ENCODE measurements at regions not wholly inside any gene's neighbourhood (a gene's known extent, or its start where the extent isn't known, plus 50 kb on each side); places are given as distances from the start of the nearest gene placed in this dataset.

- Histone ChIP-seq H3K36me3 (replicated peaks in 1 of 2; ENCODE audit: insufficient read depth in 1 of 2, low read depth in 2 of 2) (no peaks in the 10 kb centered on the region), H3K4me1 (no peaks in the 10 kb centered on the region), H3K4me3 (no peak overlapping the region), H3K9me3 (no peaks in the 10 kb centered on the region), H3K27ac (no peak overlapping the region), H3K27me3 (no peaks in the 10 kb centered on the region)
- WGBS, 2 donors, result 46 to 47% methylated on average over 2 of the region's 2 CpGs
- TF ChIP-seq CTCF (IDR thresholded peaks at IDR 0.05) (no peak), POLR2A (IDR thresholded peaks at IDR 0.05) (no peak)
- DNase-seq, result no peak
- intact Hi-C loops (cut with DNase I), result no loop called here
- ATAC-seq, result no peak
These were observed 409.3 kb upstream of the KCNH7 start for GRCh38 chr2:163247847-163248220.

GRCh38 chr2:163247156-163247846, 408.7 kb upstream of the KCNH7 start:
- TF ChIP-seq POLR2A (IDR thresholded peaks at IDR 0.05) (no peak), CTCF (IDR thresholded peaks at IDR 0.05) (no peak)

GRCh38 chr2:163246135-163246534, 407.6 kb upstream of the KCNH7 start:
- H3K9me3 ChIP-seq, result peaks cover 0 to under 1% (median 0%) of the 10 kb centered on the region in 3 donors
- 31 to 34% methylated on average over 9 of the region's 9 CpGs for WGBS, 2 donors
- intact Hi-C loops (cut with DNase I), result no loop called here
- no peak for DNase-seq
- H3K4me1 ChIP-seq, result no peaks in the 10 kb centered on the region
- TF ChIP-seq POLR2A (IDR thresholded peaks at IDR 0.05) (no peak), CTCF (IDR thresholded peaks at IDR 0.05) (no peak)
- no peak overlapping the region for H3K4me3 ChIP-seq
- no peak overlapping the region for H3K27ac ChIP-seq
- no peaks in the 10 kb centered on the region for H3K27me3 ChIP-seq
- ATAC-seq, result no peak
- no peaks in the 10 kb centered on the region for H3K36me3 ChIP-seq (replicated peaks in 1 of 2; ENCODE audit: insufficient read depth in 1 of 2, low read depth in 2 of 2)

More at GRCh38 chr2:163247156-163247846, 408.7 kb upstream of the KCNH7 start:
- Histone ChIP-seq H3K27me3 (no peaks in the 10 kb centered on the region), H3K4me1 (no peaks in the 10 kb centered on the region), H3K4me3 (no peak overlapping the region), H3K27ac (no peak overlapping the region), H3K9me3 (no peaks in the 10 kb centered on the region), H3K36me3 (replicated peaks in 1 of 2; ENCODE audit: insufficient read depth in 1 of 2, low read depth in 2 of 2) (no peaks in the 10 kb centered on the region)
- intact Hi-C loops (cut with DNase I), result no loop called here
- WGBS, 2 donors, result 38 to 41% methylated on average over 6 of the region's 6 CpGs
- DNase-seq (no peak), ATAC-seq (no peak)

- Histone ChIP-seq H3K27me3 (no peaks in the 10 kb centered on the region), H3K4me1 (no peaks in the 10 kb centered on the region), H3K4me3 (no peak overlapping the region), H3K36me3 (replicated peaks in 1 of 2; ENCODE audit: insufficient read depth in 1 of 2, low read depth in 2 of 2) (no peaks in the 10 kb centered on the region), H3K9me3 (peaks cover 0 to 6% (median 0%) of the 10 kb centered on the region in 3 donors), H3K27ac (no peak overlapping the region)
- ATAC-seq (no peak), DNase-seq (no peak)
- TF ChIP-seq POLR2A (IDR thresholded peaks at IDR 0.05), result no peak
- TF ChIP-seq CTCF (IDR thresholded peaks at IDR 0.05), result no peak
- intact Hi-C loops (cut with DNase I), result no loop called here
These were observed 398.0 kb upstream of the KCNH7 start for GRCh38 chr2:163236553-163236952.

GRCh38 chr2:163231666-163232065, 393.1 kb upstream of the KCNH7 start:
- no peak for TF ChIP-seq POLR2A (IDR thresholded peaks at IDR 0.05)
- TF ChIP-seq CTCF (IDR thresholded peaks at IDR 0.05), result no peak
- ATAC-seq, result no peak
- 66 to 77% methylated on average over 1 of the region's 1 CpG for WGBS, 2 donors
- no peaks in the 10 kb centered on the region for H3K4me1 ChIP-seq
- H3K4me3 ChIP-seq, result no peak overlapping the region
- no peaks in the 10 kb centered on the region for H3K36me3 ChIP-seq (replicated peaks in 1 of 2; ENCODE audit: insufficient read depth in 1 of 2, low read depth in 2 of 2)
- no peaks in the 10 kb centered on the region for H3K9me3 ChIP-seq
- DNase-seq, result no peak
- intact Hi-C loops (cut with DNase I), result no loop called here
- H3K27ac ChIP-seq, result no peak overlapping the region
- no peaks in the 10 kb centered on the region for H3K27me3 ChIP-seq

Measured in body of pancreas (tissue), 4 donors.